DMS 273 treated with DMSO at 0.1 percent for 48 hours (cell line): ENCODE measurements at regions not wholly inside any gene's neighbourhood (a gene's known extent, or its start where the extent isn't known, plus 50 kb on each side); places are given as distances from the start of the nearest gene placed in this dataset.
A peak's percentile ranks its signal among the peaks of the same experiment; 100 is the strongest.

Experiments used
- DNase-seq: peaks from one replicate; lab custom pipeline; 2025; lab: John Stamatoyannopoulos, UW

GRCh38 chr1:29646161-29646775 lies 409.9 kb downstream of the PTPRU start:
- no peak for DNase-seq

- DNase-seq, result no peak
Observed at GRCh38 chr1:29645586-29645985, 409.3 kb downstream of the PTPRU start.

GRCh38 chr1:29644812-29645211 lies 408.5 kb downstream of the PTPRU start:
- DNase-seq, result no peak

- DNase-seq, result no peak
Observed at GRCh38 chr1:29643838-29644440, 407.6 kb downstream of the PTPRU start.

GRCh38 chr1:29643281-29643680 lies 407.0 kb downstream of the PTPRU start:
- no peak for DNase-seq

GRCh38 chr1:29642519-29642918 lies 406.2 kb downstream of the PTPRU start:
- no peak for DNase-seq

- DNase-seq, result no peak
Observed at GRCh38 chr1:29641921-29642320, 405.6 kb downstream of the PTPRU start.

- no peak for DNase-seq
Observed at GRCh38 chr1:29640428-29640785, 404.1 kb downstream of the PTPRU start.

- no peak for DNase-seq
Observed at GRCh38 chr1:29639741-29640427, 403.6 kb downstream of the PTPRU start.

- no peak for DNase-seq
Observed at GRCh38 chr1:29639156-29639736, 402.9 kb downstream of the PTPRU start.

- DNase-seq, result no peak
Observed at GRCh38 chr1:29638281-29638680, 402.0 kb downstream of the PTPRU start.

GRCh38 chr1:29636936-29637335 lies 400.6 kb downstream of the PTPRU start:
- no peak for DNase-seq

- no peak for DNase-seq
Observed at GRCh38 chr1:29635501-29636263, 399.4 kb downstream of the PTPRU start.

- no peak for DNase-seq
Observed at GRCh38 chr1:29634746-29635335, 398.5 kb downstream of the PTPRU start.

GRCh38 chr1:29634324-29634723 lies 398.0 kb downstream of the PTPRU start:
- DNase-seq, result no peak

- peak; percentile 33 for DNase-seq
Observed at GRCh38 chr1:29633771-29634170, 397.4 kb downstream of the PTPRU start.

- DNase-seq, result no peak
Observed at GRCh38 chr1:29632806-29633615, 396.7 kb downstream of the PTPRU start.

- no peak for DNase-seq
Observed at GRCh38 chr1:29631836-29632805, 395.8 kb downstream of the PTPRU start.

GRCh38 chr1:29631361-29631760 lies 395.0 kb downstream of the PTPRU start:
- DNase-seq, result no peak

- DNase-seq, result no peak
Observed at GRCh38 chr1:29630756-29631155, 394.4 kb downstream of the PTPRU start.
